ENCODE measurements at regions not wholly inside any gene's neighbourhood (a gene's known extent, or its start where the extent isn't known, plus 50 kb on each side); places are given as distances from the start of the nearest gene placed in this dataset.

GRCh38 chrX:115462406-115462805, 98.6 kb upstream of the PLS3 start:
- DNase-seq (no peak), ATAC-seq (no peak)
- intact Hi-C loops (cut with DNase I, micrococcal nuclease): no loop called here

- no peak for DNase-seq
- intact Hi-C loops (cut with DNase I, micrococcal nuclease): no loop called here
- ATAC-seq: no peak
Measured at GRCh38 chrX:115467961-115468360, 93.0 kb upstream of the PLS3 start.

GRCh38 chrX:115472131-115472530, 88.8 kb upstream of the PLS3 start:
- no peak for ATAC-seq
- intact Hi-C loops (cut with DNase I, micrococcal nuclease): no loop called here
- no peak for DNase-seq

GRCh38 chrX:115486510-115486909, 74.5 kb upstream of the PLS3 start:
- ATAC-seq: no peak

GRCh38 chrX:115487608-115488007, 73.4 kb upstream of the PLS3 start:
- DNase-seq (no peak), ATAC-seq (no peak)
- intact Hi-C loops (cut with DNase I, micrococcal nuclease): no loop called here

More at GRCh38 chrX:115486510-115486909, 74.5 kb upstream of the PLS3 start:
- DNase-seq: no peak
- intact Hi-C loops (cut with DNase I, micrococcal nuclease): no loop called here

- ATAC-seq (no peak), DNase-seq (no peak)
- intact Hi-C loops (cut with DNase I, micrococcal nuclease): no loop called here
Measured at GRCh38 chrX:115490814-115491213, 70.2 kb upstream of the PLS3 start.

- intact Hi-C loops (cut with DNase I, micrococcal nuclease): no loop called here
- no peak for DNase-seq
- no peak for ATAC-seq
Measured at GRCh38 chrX:115491766-115492165, 69.2 kb upstream of the PLS3 start.

GRCh38 chrX:115493015-115493414, 68.0 kb upstream of the PLS3 start:
- intact Hi-C loops (cut with DNase I, micrococcal nuclease): no loop called here
- no peak for ATAC-seq
- no peak for DNase-seq

GRCh38 chrX:115494161-115494560, 66.8 kb upstream of the PLS3 start:
- intact Hi-C loops (cut with DNase I, micrococcal nuclease): no loop called here

GRCh38 chrX:115499112-115499805, 61.7 kb upstream of the PLS3 start:
- intact Hi-C loops (cut with DNase I, micrococcal nuclease): no loop called here
- DNase-seq (no peak), ATAC-seq (no peak)

More at GRCh38 chrX:115494161-115494560, 66.8 kb upstream of the PLS3 start:
- DNase-seq (no peak), ATAC-seq (no peak)

GRCh38 chrX:115503099-115503498, 57.9 kb upstream of the PLS3 start:
- intact Hi-C loops (cut with DNase I, micrococcal nuclease): no loop called here
- ATAC-seq (no peak), DNase-seq (no peak)

- intact Hi-C loops (cut with DNase I, micrococcal nuclease): no loop called here
Measured at GRCh38 chrX:115504167-115504566, 56.8 kb upstream of the PLS3 start.

More at GRCh38 chrX:115504167-115504566, 56.8 kb upstream of the PLS3 start:
- ATAC-seq: no peak
- no peak for DNase-seq

All from left colon (tissue), 2 donors.